HTR-8/SVneo (cell line): ENCODE measurements at regions not wholly inside any gene's neighbourhood (a gene's known extent, or its start where the extent isn't known, plus 50 kb on each side); places are given as distances from the start of the nearest gene placed in this dataset.
A peak's percentile ranks its signal among the peaks of the same experiment; 100 is the strongest.

Experiments used
- DNase-seq: peaks from one replicate; pipeline ENCODE4 v3.0.0; 2011; ENCODE audit warnings: low spot score, mixed read lengths; ENCODE audit not compliant: insufficient read length
- FAIRE-seq: peaks from 2 replicates; lab custom pipeline; 2011; peaks lifted over from hg19 to GRCh38; lab: Jason Lieb, UNC

- DNase-seq (no peak), FAIRE-seq (no peak)
Measured at GRCh38 chr20:11350126-11351005, 567.3 kb upstream of the BTBD3 start.

GRCh38 chr20:11352041-11352440 is 565.7 kb upstream of the BTBD3 start:
- DNase-seq (no peak), FAIRE-seq (no peak)

DNA sequence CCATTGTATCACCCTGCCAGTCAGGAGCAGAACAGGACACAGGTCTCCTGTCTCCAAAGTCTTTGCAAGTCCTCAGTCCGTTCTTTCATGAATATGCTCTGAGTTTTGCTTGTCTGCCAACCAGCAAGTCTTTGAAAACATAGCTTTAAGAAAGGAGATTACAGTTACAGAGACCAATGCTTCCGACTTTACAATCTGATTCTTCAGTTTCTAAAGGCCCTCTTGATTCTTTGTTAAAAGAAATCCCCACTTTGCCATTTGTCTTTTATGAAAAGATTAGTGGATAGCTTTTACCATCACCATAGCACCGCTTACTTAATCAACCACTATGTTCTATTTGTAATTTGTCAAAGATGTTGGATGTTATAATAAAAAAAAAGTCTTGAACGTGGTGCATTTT is 562.8 kb upstream of the BTBD3 start:
- FAIRE-seq: no peak
- DNase-seq: no peak

- FAIRE-seq: no peak
Measured at GRCh38 chr20:11355345-11355744, 562.3 kb upstream of the BTBD3 start.

DNA sequence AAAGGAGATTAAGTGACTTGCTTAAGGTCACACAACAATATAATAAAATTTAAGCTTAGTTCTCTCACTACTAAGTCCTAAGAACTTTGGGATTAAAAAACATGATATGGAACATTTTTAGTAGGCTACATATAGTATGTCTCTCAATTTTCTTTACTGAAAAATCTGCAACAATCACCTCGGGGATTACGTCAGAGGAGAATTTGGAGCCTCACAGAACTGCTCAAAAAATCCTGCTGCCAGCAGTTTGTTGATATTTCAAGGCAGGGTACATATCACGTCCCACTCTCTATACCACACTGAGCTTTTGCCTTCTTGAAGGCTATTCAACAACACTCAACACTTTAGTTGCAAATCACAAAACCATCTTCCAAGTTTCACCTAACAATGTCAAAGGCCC is 561.6 kb upstream of the BTBD3 start:
- FAIRE-seq: no peak

More at GRCh38 chr20:11355345-11355744, 562.3 kb upstream of the BTBD3 start:
- no peak for DNase-seq

DNA sequence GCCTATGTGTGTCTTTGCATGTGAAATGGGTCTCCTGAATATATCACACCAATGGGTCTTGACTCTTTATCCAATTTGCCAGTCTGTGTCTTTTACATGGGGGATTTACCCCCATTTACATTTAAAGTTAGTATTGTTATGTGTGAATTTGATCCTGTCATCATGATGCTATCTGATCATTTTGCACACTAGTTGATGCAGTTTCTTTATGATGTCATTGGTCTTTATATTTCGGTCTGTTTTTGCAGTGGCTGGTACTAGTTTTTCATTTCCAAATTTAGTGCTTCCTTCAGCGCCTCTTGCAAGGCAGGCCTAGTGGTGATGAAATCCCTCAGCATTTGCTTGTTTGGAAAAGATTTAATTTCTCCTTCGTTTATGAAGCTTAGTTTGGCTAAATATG is 555.2 kb upstream of the BTBD3 start:
- no peak for FAIRE-seq

More for the DNA sequence above, 561.6 kb upstream of the BTBD3 start:
- DNase-seq: no peak

GRCh38 chr20:11364736-11365135 is 553.0 kb upstream of the BTBD3 start:
- FAIRE-seq: no peak

More for the DNA sequence above, 555.2 kb upstream of the BTBD3 start:
- no peak for DNase-seq

GRCh38 chr20:11366660-11367059 is 551.0 kb upstream of the BTBD3 start:
- DNase-seq: no peak
- no peak for FAIRE-seq

More at GRCh38 chr20:11364736-11365135, 553.0 kb upstream of the BTBD3 start:
- DNase-seq: no peak

DNA sequence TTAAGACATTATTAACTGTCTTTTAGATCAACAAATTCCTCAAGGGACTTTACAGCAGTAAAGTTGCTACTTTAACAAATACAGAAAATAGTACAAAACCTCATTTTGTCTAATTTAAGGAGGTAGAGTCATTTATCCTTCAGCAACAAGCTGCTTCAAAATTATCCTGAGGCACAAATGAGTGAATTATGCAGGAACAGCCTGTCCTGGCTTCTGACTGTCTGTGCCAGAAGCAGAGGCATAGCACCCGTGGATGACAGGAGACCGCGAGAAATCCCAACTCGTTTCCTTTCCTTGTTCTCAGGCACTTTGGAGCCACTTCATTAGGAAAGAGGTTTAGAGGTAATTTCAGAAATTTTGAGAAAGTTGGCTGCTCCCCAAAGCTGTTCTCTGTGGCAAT is 549.2 kb upstream of the BTBD3 start:
- no peak for FAIRE-seq
- DNase-seq: no peak

GRCh38 chr20:11368965-11369711 is 548.6 kb upstream of the BTBD3 start:
- FAIRE-seq (peak; percentile 98), DNase-seq (no peak)

DNA sequence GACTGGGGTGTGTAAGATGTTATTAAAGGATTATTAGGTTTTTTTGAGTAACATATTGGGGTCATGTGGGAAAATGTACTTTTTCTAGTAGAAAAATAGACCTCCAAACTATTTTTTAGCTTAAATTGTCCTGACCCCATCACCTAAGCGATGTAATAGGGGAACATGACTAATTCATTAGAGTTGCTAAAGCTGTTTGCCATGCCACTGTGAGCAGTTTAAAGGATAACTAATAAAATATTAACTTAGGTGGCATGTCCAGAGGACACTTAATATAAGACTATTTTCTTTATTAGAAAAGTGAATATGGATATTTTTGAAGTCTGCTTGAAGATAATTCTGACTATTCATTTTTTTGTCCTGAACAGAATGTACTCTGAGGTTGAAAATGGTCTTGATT is 545.9 kb upstream of the BTBD3 start:
- FAIRE-seq: no peak
- DNase-seq: no peak

DNA sequence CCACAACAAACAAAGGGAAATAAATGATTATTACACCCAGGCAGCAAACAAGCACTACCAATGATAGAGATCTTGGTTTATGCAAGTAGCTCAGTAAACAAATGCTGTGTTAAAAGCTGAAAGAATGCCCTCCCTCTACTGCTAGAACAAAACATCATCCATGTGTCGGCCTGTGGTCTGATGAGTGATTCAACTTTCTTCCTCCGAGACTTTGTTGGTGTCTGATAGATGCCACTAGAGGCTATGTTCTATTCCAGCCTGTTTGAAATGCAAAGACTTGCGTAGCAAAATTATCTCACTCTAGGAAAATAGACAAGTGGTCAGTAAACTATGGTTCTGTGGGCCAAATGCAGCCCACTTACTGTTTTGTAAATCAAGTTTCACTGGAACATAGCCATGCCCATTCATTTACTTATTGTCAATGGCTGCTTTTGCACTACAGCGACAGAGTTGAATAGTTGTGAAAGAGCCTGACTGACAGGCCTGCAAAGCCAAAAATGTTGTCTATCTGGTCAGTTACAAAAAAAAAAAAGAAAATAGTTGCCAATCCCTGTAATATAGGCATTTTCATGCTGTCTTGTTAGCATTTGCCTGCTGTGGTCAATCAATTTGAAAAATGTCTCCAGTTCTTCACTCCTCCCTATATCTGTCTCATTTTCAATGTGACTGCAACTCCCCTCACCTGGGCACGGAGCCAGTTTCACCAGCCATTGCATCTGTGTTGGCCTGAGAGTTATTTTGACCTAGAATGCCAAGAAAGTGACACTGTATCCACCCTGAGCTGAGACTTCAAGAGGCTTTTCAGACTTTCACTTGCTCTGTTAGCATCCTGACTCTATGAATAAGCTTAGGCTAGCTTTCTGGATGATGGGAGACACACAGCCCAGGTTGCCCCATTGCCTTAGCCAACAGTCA is 544.6 kb upstream of the BTBD3 start:
- DNase-seq (no peak), FAIRE-seq (no peak)

DNA sequence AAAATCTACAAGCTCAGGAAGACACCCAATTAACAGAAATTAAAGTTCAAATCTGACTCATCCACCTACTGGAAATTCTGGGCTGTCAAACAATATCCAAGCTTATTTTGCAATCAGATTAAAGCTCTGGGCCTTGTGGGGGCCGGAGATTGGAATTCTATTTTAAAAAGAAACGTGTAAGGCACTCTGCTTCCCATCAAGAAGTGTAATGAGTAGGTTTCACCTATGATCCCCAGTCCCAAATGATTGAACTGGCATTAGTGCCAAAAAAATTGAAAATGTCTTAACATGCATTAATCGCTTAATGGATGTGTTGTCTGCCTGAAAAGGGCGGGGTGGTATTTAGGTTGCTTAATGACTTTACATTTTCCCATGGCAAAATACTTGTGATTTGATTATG is 542.4 kb upstream of the BTBD3 start:
- no peak for FAIRE-seq
- DNase-seq: no peak

DNA sequence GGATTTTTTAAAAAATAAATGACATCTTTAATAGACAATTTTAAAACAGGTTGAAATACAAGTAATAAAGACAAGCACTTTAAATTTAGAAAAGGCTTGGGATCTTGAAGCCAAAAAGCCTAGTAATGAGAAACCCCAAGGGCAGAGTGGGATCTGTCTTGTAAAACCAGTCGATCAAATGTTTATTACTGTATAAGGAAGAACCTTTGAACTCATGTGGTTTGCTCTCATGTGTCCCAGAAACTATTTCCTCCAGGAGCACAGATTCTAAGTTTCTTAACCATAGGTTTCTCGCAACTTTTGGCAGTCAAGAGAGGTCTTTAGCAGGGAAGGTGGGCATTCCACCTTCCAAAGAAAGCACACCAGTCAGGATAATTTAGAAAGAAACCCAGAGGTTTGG is 541.7 kb upstream of the BTBD3 start:
- FAIRE-seq (no peak), DNase-seq (no peak)

DNA sequence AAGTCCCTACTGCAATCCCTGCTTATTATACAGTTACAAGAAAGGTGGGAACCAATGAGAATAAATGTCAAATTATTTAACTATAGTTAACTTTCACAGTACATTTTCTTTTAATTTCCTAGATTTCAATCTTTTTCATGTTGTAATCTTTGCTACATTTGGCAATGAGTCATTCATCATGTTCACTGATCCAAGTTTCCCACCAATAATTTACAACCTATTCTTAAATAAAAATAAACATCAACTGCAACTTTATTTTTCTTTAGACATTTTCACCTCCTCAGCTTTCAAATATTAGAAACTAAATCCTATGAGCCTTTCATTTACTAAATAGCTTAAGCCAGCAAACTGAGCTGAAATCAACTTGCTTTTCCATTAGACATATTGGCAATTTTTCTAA is 541.3 kb upstream of the BTBD3 start:
- FAIRE-seq (no peak), DNase-seq (no peak)

DNA sequence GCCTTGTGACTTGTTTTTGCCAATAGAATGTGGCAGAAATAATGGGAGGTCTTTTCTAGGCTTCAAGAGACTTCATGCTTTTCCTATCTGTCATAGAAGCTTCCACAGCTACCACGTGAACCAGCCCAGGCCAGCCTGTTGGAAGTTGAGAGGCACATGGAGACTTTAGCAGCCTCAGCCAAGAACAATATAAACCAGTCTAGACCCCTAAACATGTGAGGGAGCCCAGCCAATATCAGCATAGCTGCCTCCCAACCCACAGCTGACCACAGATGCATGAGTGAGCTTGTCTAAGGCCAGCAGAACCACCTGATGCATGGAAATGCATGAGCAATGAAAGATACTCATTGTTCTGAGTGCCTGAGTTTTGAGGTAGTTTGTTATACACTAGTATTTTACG is 540.7 kb upstream of the BTBD3 start:
- DNase-seq (no peak), FAIRE-seq (no peak)

GRCh38 chr20:11377761-11378160 is 539.9 kb upstream of the BTBD3 start:
- no peak for FAIRE-seq
- no peak for DNase-seq

DNA sequence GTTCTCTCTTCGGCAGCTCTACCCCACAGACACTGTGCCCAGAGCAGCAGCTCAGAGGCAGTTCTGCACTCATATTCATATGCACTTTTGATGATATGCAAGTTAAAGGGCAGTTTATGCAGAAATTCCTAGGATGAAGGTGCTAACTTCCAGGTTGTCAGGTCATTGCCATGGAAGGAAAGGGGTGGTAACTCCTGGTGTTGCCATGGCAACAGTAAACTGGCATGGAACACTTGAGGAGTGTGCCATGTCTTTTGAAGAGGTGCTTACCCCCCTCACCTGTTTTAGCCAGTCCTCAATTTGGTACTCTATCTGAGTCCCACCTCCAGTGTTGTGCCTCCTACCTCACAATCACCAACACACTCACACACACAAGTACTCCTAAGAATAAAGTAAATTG is 539.4 kb upstream of the BTBD3 start:
- DNase-seq (no peak), FAIRE-seq (no peak)

GRCh38 chr20:11379257-11380011 is 538.3 kb upstream of the BTBD3 start:
- FAIRE-seq (no peak), DNase-seq (no peak)

- FAIRE-seq: no peak
Measured at GRCh38 chr20:11380283-11380682, 537.4 kb upstream of the BTBD3 start.

More at GRCh38 chr20:11380283-11380682, 537.4 kb upstream of the BTBD3 start:
- DNase-seq: no peak
